Endothelial cell of umbilical vein (primary cell): ENCODE measurements at regions not wholly inside any gene's neighbourhood (a gene's known extent, or its start where the extent isn't known, plus 50 kb on each side); places are given as distances from the start of the nearest gene placed in this dataset.

Source experiments
- BruUV-seq: library from RNA; stranded (reverse); fragments of 400-500 nt; replicated peaks from 2 replicates; lab custom pipeline; 2021; lab: Mats Ljungman, UMichigan
- CTCF ChIA-PET: fragments of 300-600, 350-600 bp; sonication (Branson Sonifier 250); formaldehyde crosslinking; loops from one replicate; lab custom pipeline; 2021; ENCODE audit warnings: antibody characterized with exemption, inconsistent platforms; lab: Charles Lee
- POLR2A ChIA-PET: fragments of 300-600, 350-600 bp; sonication (Branson Sonifier 250); formaldehyde crosslinking; loops from one replicate; lab custom pipeline; 2021; ENCODE audit warnings: antibody characterized with exemption, inconsistent platforms; lab: Charles Lee
- DNase-seq: peaks from one replicate; pipeline ENCODE4 v3.0.0-alpha.2; 2011; ENCODE audit warnings: low read depth, low spot score
- FAIRE-seq: peaks from 2 replicates; lab custom pipeline; 2011; peaks lifted over from hg19 to GRCh38; lab: Jason Lieb, UNC
- H2AFZ ChIP-seq: 2 replicates; pipeline ENCODE4 v1.6.0; 2012; ENCODE audit warnings: low read depth, low read length, control low read depth, inconsistent platforms
- H3K27ac ChIP-seq: 2 replicates; pipeline ENCODE4 v1.5.1; 2011; ENCODE audit warnings: low read depth, mild to moderate bottlenecking, control low read depth, low read length, moderate library complexity; ENCODE audit not compliant: insufficient read depth
- H3K27me3 ChIP-seq, 2 experiments: 2 replicates each; pipeline versions ENCODE4 v1.6.0 to v1.6.1; 2011; ENCODE audit warnings: low read length in 2 of 2, mixed read lengths in 1 of 2; ENCODE audit not compliant: control insufficient read depth in 2 of 2, insufficient read depth in 2 of 2
- H3K36me3 ChIP-seq, 2 experiments: 2 replicates in 1 of 2; 3 replicates in 1 of 2; pipeline ENCODE4 v1.5.1; 2011; ENCODE audit warnings: low read length in 2 of 2, mild to moderate bottlenecking in 1 of 2, moderate library complexity in 1 of 2; ENCODE audit not compliant: control insufficient read depth in 2 of 2, insufficient read depth in 2 of 2; ENCODE audit errors: extremely low read depth in 1 of 2
- H3K4me1 ChIP-seq: 3 replicates; pipeline ENCODE4 v1.5.1; 2011; ENCODE audit warnings: mild to moderate bottlenecking, low read length; ENCODE audit not compliant: control insufficient read depth, insufficient read depth; ENCODE audit errors: extremely low read depth
- H3K4me2 ChIP-seq: 2 replicates; pipeline ENCODE4 v1.6.1; 2011; ENCODE audit warnings: low read length, control low read depth, mixed read lengths; ENCODE audit not compliant: insufficient read depth
- H3K4me3 ChIP-seq, 3 experiments: fragments of 200-600 bp in 1 of 3; sonication (generic), shearing (Covaris generic) in 1 of 3; replicated peaks in 1 of 3; 2 replicates each; pipeline ENCODE4 v1.5.1; 2011 to 2016; ENCODE audit warnings: control low read depth in 3 of 3, low read length in 3 of 3, mild to moderate bottlenecking in 2 of 3, inconsistent platforms in 1 of 3, low read depth in 1 of 3, moderate library complexity in 1 of 3; ENCODE audit not compliant: insufficient read depth in 1 of 3
- H3K79me2 ChIP-seq: 2 replicates; pipeline ENCODE4 v1.6.0; 2012; ENCODE audit warnings: low read length, inconsistent platforms; ENCODE audit not compliant: control insufficient read depth, insufficient read depth
- H3K9ac ChIP-seq: replicated peaks from 2 replicates; pipeline ENCODE3; 2011; ENCODE audit warnings: low read length, control low read depth; ENCODE audit not compliant: insufficient read depth; ENCODE audit errors: extremely low read depth
- H3K9me1 ChIP-seq: replicated peaks from 3 replicates; pipeline ENCODE4 v1.6.0; 2011; ENCODE audit warnings: mild to moderate bottlenecking, low read length; ENCODE audit not compliant: control insufficient read depth, insufficient read depth; ENCODE audit errors: extremely low read depth
- H3K9me3 ChIP-seq: replicated peaks from 2 replicates; pipeline ENCODE4 v1.5.1; 2012; ENCODE audit warnings: low read length, inconsistent platforms; ENCODE audit not compliant: control insufficient read depth, insufficient read depth
- H4K20me1 ChIP-seq: replicated peaks from 2 replicates; pipeline ENCODE3; 2011; ENCODE audit warnings: mild to moderate bottlenecking, low read length; ENCODE audit not compliant: control insufficient read depth, insufficient read depth; ENCODE audit errors: extremely low read depth
- EZH2 ChIP-seq: IDR thresholded peaks from 2 replicates; pipeline ENCODE4 v1.6.1; 2012; ENCODE audit warnings: borderline replicate concordance, low read depth, mild to moderate bottlenecking, moderate library complexity, low read length, inconsistent platforms; ENCODE audit not compliant: severe bottlenecking
- FOS ChIP-seq: IDR thresholded peaks from 2 replicates; pipeline ENCODE4 v1.6.1; 2011; ENCODE audit warnings: mild to moderate bottlenecking, low read length, moderate library complexity, borderline replicate concordance; ENCODE audit not compliant: insufficient read depth
- GATA2 ChIP-seq: IDR thresholded peaks from 2 replicates; pipeline ENCODE4 v1.7.0; 2011; ENCODE audit warnings: low read depth, mild to moderate bottlenecking, moderate library complexity, mixed read lengths, low read length; ENCODE audit not compliant: insufficient read length, insufficient read depth
- JUN ChIP-seq: IDR thresholded peaks from 2 replicates; pipeline ENCODE4 v1.6.1; 2011; ENCODE audit warnings: borderline replicate concordance, low read depth; ENCODE audit not compliant: insufficient read length, insufficient read depth
- MAX ChIP-seq: IDR thresholded peaks from 2 replicates; pipeline ENCODE4 v1.6.1; 2011; ENCODE audit not compliant: insufficient read depth, insufficient read length
- MYC ChIP-seq: IDR thresholded peaks from one replicate; pipeline ENCODE4 v1.6.1; 2011; ENCODE audit warnings: mild to moderate bottlenecking, low read depth, low read length
- POLR2A ChIP-seq: IDR thresholded peaks from 2 replicates; pipeline ENCODE4 v1.6.1; 2012; ENCODE audit warnings: low read depth, mild to moderate bottlenecking, control low read depth, low read length
- POLR2AphosphoS5 ChIP-seq: IDR thresholded peaks from 2 replicates; pipeline ENCODE4 v1.6.1; 2012; ENCODE audit warnings: low read depth, mild to moderate bottlenecking, control low read depth, low read length, moderate library complexity; ENCODE audit not compliant: insufficient read depth
- dilution Hi-C: fragments of 300-500 bp; cut with MboI; formaldehyde crosslinking; loops from one replicate; pipeline ENCODE4 v1.15.0; 2019; ENCODE audit warnings: low sequenced_read_pairs; ENCODE audit not compliant: extremely low pct_ligation_motif_present
- intact Hi-C: fragments of 100-400 bp; cut with micrococcal nuclease; formaldehyde crosslinking; loops from one replicate; pipeline ENCODE4 v1.10.0; 2022
- TF ChIP-seq, protein P1 (sequence below), 2 donors: IDR thresholded peaks; 1 replicate in 1 of 2; 2 replicates in 1 of 2; pipeline ENCODE4 v1.5.1; 2011; ENCODE audit warnings: low read length in 2 of 2, mild to moderate bottlenecking in 2 of 2, moderate library complexity in 2 of 2, control low read depth in 1 of 2, inconsistent platforms in 1 of 2, low read depth in 1 of 2; ENCODE audit not compliant: insufficient read depth in 1 of 2; ENCODE audit errors: extremely low read depth in 1 of 2

GRCh38 chr10:130962240-130963051 lies 349.1 kb downstream of the TCERG1L start:
- Histone ChIP-seq H3K4me1 (no peaks in the 10 kb centered on the region), H3K27ac (no peak overlapping the region), H3K9ac (no peak overlapping the region), H3K4me2 (no peak overlapping the region), H3K27me3 (no peaks in the 10 kb centered on the region), H2AFZ (no peak overlapping the region), H3K9me1 (no peaks in the 10 kb centered on the region), H3K4me3 (no peak overlapping the region), H4K20me1 (no peaks in the 10 kb centered on the region), H3K79me2 (no peaks in the 10 kb centered on the region), H3K36me3 (no peaks in the 10 kb centered on the region), H3K9me3 (peaks cover 4% of the 10 kb centered on the region)
- dilution Hi-C loops = no loop called here
- TF ChIP-seq, protein P1, sequence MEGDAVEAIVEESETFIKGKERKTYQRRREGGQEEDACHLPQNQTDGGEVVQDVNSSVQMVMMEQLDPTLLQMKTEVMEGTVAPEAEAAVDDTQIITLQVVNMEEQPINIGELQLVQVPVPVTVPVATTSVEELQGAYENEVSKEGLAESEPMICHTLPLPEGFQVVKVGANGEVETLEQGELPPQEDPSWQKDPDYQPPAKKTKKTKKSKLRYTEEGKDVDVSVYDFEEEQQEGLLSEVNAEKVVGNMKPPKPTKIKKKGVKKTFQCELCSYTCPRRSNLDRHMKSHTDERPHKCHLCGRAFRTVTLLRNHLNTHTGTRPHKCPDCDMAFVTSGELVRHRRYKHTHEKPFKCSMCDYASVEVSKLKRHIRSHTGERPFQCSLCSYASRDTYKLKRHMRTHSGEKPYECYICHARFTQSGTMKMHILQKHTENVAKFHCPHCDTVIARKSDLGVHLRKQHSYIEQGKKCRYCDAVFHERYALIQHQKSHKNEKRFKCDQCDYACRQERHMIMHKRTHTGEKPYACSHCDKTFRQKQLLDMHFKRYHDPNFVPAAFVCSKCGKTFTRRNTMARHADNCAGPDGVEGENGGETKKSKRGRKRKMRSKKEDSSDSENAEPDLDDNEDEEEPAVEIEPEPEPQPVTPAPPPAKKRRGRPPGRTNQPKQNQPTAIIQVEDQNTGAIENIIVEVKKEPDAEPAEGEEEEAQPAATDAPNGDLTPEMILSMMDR (IDR thresholded peaks at IDR 0.05; ENCODE audit: extremely low read depth in 1 of 2, insufficient read depth in 1 of 2, low read depth in 1 of 2, low read length in 2 of 2) = no peak
- no peak for TF ChIP-seq MAX
- no peak for TF ChIP-seq POLR2A
- no peak for TF ChIP-seq JUN
- no peak for TF ChIP-seq FOS
- TF ChIP-seq EZH2 = no peak
- no peak for TF ChIP-seq POLR2AphosphoS5
- TF ChIP-seq MYC = no peak
- TF ChIP-seq GATA2 = no peak
- intact Hi-C loops = no loop called here
- ChIA-PET CTCF (no interaction called here), POLR2A (no interaction called here)
- DNase-seq (no peak), FAIRE-seq (no peak)
- BruUV-seq = no TSS peak
